ENCODE measurements at regions not wholly inside any gene's neighbourhood (a gene's known extent, or its start where the extent isn't known, plus 50 kb on each side); places are given as distances from the start of the nearest gene placed in this dataset.
A peak's percentile ranks its signal among the peaks of the same experiment; 100 is the strongest.

DNA sequence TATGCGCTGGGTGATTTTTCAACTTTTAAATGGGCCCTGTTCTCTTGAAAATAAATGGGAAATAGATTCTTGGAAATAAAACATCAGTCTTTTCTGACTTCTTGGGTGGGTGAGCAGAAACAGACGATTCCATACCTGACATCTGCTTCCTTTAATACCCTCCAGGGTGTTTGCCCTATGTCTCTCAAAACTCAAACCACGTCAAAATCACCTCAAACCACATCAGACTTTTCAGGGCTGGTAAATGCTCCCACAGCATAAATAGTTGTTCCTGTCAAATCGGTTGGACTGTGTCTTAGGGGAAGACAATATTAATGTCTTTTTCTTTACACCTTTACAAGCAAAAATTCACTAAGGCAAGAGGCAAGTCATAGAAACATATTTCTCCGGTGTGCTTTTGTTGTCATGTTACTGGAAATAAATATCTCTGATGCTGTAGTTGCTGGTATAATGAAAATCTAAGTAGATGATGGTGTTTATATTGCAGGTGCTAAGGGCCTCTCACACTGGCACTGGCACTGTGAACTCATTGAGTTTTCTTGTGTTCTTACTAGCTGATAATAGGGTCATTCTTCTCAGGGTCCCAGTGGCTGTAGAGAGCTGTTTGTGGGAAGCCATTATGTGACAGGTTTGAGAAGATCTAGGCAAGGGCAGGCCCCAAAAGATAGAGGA lies 380.4 kb downstream of the RAPGEF2 start:
- Histone ChIP-seq H2AFZ (ENCODE audit: low read length) (no peak overlapping the region), H3K4me2 (ENCODE audit: extremely low read depth, insufficient read depth, low read length) (no peak overlapping the region), H3K4me3 (replicated peaks in 1 of 4; ENCODE audit: control extremely low read depth in 1 of 4, insufficient read depth in 1 of 4, low read depth in 3 of 4, low read length in 4 of 4) (no peak overlapping the region), H3K27me3 (ENCODE audit: control insufficient read depth, insufficient read depth, low read length) (peaks cover 2% of the 10 kb centered on the region), H3K9me3 (ENCODE audit: control insufficient read depth, insufficient read depth, low read depth, low read length) (no peaks in the 10 kb centered on the region), H3K4me1 (ENCODE audit: control insufficient read depth, extremely low read depth, insufficient read depth, low read length) (no peaks in the 10 kb centered on the region), H4K20me1 (ENCODE audit: control insufficient read depth, extremely low read depth, insufficient read depth, low read length) (no peaks in the 10 kb centered on the region), H3K36me3 (ENCODE audit: control insufficient read depth, insufficient read depth, low read length) (no peaks in the 10 kb centered on the region), H3K27ac (ENCODE audit: insufficient read depth, low read length) (no peak overlapping the region), H3K79me2 (ENCODE audit: control insufficient read depth, insufficient read depth, low read length) (no peaks in the 10 kb centered on the region), H3K9ac (ENCODE audit: insufficient read depth, low read length) (no peak overlapping the region)
- TF ChIP-seq, protein P1, sequence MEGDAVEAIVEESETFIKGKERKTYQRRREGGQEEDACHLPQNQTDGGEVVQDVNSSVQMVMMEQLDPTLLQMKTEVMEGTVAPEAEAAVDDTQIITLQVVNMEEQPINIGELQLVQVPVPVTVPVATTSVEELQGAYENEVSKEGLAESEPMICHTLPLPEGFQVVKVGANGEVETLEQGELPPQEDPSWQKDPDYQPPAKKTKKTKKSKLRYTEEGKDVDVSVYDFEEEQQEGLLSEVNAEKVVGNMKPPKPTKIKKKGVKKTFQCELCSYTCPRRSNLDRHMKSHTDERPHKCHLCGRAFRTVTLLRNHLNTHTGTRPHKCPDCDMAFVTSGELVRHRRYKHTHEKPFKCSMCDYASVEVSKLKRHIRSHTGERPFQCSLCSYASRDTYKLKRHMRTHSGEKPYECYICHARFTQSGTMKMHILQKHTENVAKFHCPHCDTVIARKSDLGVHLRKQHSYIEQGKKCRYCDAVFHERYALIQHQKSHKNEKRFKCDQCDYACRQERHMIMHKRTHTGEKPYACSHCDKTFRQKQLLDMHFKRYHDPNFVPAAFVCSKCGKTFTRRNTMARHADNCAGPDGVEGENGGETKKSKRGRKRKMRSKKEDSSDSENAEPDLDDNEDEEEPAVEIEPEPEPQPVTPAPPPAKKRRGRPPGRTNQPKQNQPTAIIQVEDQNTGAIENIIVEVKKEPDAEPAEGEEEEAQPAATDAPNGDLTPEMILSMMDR (conservative IDR thresholded peaks at IDR 0.05 in 1 of 2, IDR thresholded peaks at IDR 0.05 in 1 of 2; ENCODE audit: low read depth in 1 of 2, low read length in 2 of 2), result no peak
- DNase-seq (ENCODE audit: low read depth in 2 of 2), result no peak

DNA sequence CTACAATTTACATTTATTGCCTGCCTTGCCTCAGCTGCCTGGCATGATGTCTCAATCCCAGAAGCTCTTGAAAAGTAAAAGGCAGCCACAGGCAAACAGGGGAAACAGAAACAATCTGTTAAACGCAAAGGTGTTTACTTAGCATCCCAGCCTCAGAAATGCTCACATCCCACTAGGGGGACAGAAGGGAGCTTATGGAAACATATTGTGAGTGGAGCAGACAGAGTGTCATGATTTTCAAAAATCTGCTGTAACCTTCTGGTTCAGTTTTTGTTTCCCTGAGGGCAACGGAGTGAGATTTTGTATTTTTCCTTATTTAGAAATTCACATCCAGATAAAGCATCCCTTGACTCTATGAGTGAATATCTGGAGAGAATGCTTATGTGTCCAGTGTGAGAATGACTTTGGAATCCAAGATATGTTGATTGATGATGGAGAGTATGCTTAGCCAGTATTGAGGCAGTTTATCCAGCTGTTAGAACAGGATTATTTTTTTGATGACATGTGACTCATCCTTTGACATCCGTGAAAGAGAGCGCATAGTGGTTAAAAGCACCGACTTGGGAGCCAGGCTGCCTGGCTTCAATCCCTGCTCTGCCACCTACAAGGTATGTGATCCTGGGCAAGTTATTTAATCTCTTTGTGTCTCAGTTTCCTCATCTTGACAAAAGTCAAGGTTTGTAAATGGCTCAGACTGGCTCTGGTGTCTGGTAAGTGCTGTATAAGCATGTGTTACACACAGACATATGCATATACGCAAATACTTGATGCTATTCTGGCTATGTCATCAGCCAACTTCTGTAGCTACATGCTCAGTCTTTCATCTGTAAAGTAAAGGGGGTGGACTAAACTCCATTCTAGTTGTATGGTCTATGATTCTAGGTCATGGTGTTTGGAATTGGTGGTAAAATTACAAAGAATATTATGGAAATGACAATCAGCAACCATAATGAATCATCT lies 381.2 kb downstream of the RAPGEF2 start:
- Histone ChIP-seq H3K36me3 (ENCODE audit: control insufficient read depth, insufficient read depth, low read length) (no peaks in the 10 kb centered on the region), H3K79me2 (ENCODE audit: control insufficient read depth, insufficient read depth, low read length) (no peaks in the 10 kb centered on the region), H3K9me3 (ENCODE audit: control insufficient read depth, insufficient read depth, low read depth, low read length) (no peaks in the 10 kb centered on the region), H3K27ac (ENCODE audit: insufficient read depth, low read length) (no peak overlapping the region), H3K4me3 (replicated peaks in 1 of 4; ENCODE audit: control extremely low read depth in 1 of 4, insufficient read depth in 1 of 4, low read depth in 3 of 4, low read length in 4 of 4) (no peak overlapping the region), H3K9ac (ENCODE audit: insufficient read depth, low read length) (no peak overlapping the region), H3K4me2 (ENCODE audit: extremely low read depth, insufficient read depth, low read length) (no peak overlapping the region), H3K27me3 (ENCODE audit: control insufficient read depth, insufficient read depth, low read length) (peaks cover 2% of the 10 kb centered on the region), H2AFZ (ENCODE audit: low read length) (no peak overlapping the region), H4K20me1 (ENCODE audit: control insufficient read depth, extremely low read depth, insufficient read depth, low read length) (no peaks in the 10 kb centered on the region), H3K4me1 (ENCODE audit: control insufficient read depth, extremely low read depth, insufficient read depth, low read length) (no peaks in the 10 kb centered on the region)
- TF ChIP-seq, protein P1 (conservative IDR thresholded peaks at IDR 0.05 in 1 of 2, IDR thresholded peaks at IDR 0.05 in 1 of 2; ENCODE audit: low read depth in 1 of 2, low read length in 2 of 2), result no peak
- no peak for TF ChIP-seq EZH2 (IDR thresholded peaks at IDR 0.05; ENCODE audit: low read length, missing control alignments)
- peak in 1 of 2 donors; percentile 58 for DNase-seq (ENCODE audit: low read depth in 2 of 2)

DNA sequence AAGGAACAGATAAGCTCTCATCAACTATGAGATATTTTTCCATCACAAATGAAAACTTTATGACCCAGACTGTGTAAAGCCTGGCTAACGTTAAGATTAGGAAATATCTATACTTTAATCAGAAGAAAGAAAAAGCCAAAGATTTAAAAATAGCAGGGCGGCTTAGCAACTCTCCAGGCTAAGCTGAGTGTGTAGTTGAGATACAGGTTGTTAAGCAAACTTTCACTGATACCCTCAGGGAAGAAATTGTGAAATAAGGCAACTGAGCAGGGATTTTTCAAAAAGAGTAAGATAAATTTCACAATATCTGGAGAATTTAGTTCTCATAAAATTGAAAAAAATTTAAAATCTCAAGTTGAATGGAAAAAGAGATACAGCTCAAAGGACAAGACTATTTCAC lies 382.0 kb downstream of the RAPGEF2 start:
- TF ChIP-seq, protein P1 (conservative IDR thresholded peaks at IDR 0.05 in 1 of 2, IDR thresholded peaks at IDR 0.05 in 1 of 2; ENCODE audit: low read depth in 1 of 2, low read length in 2 of 2), result no peak
- no peak for TF ChIP-seq EZH2 (IDR thresholded peaks at IDR 0.05; ENCODE audit: low read length, missing control alignments)
- no peaks in the 10 kb centered on the region for H3K36me3 ChIP-seq (ENCODE audit: control insufficient read depth, insufficient read depth, low read length)
- H3K27ac ChIP-seq (ENCODE audit: insufficient read depth, low read length), result no peak overlapping the region
- no peak for DNase-seq (ENCODE audit: low read depth in 2 of 2)
- H3K27me3 ChIP-seq (ENCODE audit: control insufficient read depth, insufficient read depth, low read length), result peaks cover 2% of the 10 kb centered on the region
- no peak overlapping the region for H2AFZ ChIP-seq (ENCODE audit: low read length)
- no peak overlapping the region for H3K9ac ChIP-seq (ENCODE audit: insufficient read depth, low read length)
- H3K4me3 ChIP-seq (replicated peaks in 1 of 4; ENCODE audit: control extremely low read depth in 1 of 4, insufficient read depth in 1 of 4, low read depth in 3 of 4, low read length in 4 of 4), result no peak overlapping the region
- no peaks in the 10 kb centered on the region for H3K79me2 ChIP-seq (ENCODE audit: control insufficient read depth, insufficient read depth, low read length)
- H3K4me2 ChIP-seq (ENCODE audit: extremely low read depth, insufficient read depth, low read length), result no peak overlapping the region
- no peaks in the 10 kb centered on the region for H3K9me3 ChIP-seq (ENCODE audit: control insufficient read depth, insufficient read depth, low read depth, low read length)
- no peaks in the 10 kb centered on the region for H4K20me1 ChIP-seq (ENCODE audit: control insufficient read depth, extremely low read depth, insufficient read depth, low read length)
- H3K4me1 ChIP-seq (ENCODE audit: control insufficient read depth, extremely low read depth, insufficient read depth, low read length), result no peaks in the 10 kb centered on the region

Data from fibroblast of lung (primary cell).